ENCODE measurements at regions not wholly inside any gene's neighbourhood (a gene's known extent, or its start where the extent isn't known, plus 50 kb on each side); places are given as distances from the start of the nearest gene placed in this dataset.

DNA sequence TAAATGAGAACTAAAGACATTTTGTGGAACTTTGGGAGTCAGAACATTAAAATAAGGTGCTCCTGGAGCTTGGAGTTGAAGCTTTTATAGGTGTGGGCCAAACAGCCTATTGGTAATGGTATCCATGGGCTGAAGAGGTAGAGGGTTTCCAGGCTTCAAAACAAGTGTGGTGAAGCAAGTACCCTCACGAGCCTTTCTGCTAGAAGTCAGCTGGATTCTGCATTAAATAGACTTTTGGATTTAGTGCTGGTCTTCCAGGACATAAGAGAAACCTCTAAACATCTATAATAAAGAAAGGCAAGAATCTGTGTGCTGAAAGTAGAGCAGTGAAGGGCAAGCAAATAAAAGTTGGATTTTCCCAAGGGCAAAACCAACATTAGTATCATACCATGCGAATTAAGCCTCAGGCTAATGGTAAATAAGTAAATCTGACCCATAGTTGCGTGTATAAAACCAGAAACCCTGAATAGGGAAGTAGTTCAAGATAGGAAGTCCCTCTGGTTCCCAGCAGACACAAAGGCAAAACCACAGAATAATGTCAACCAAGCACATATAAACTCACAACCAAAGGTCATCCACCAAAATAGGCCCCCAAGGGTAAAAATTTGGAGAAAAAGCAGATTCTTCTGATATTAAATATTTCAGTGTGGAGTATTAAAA lies 306.3 kb downstream of the TLE4 start:
- DNase-seq (ENCODE audit: low read depth): no peak

DNA sequence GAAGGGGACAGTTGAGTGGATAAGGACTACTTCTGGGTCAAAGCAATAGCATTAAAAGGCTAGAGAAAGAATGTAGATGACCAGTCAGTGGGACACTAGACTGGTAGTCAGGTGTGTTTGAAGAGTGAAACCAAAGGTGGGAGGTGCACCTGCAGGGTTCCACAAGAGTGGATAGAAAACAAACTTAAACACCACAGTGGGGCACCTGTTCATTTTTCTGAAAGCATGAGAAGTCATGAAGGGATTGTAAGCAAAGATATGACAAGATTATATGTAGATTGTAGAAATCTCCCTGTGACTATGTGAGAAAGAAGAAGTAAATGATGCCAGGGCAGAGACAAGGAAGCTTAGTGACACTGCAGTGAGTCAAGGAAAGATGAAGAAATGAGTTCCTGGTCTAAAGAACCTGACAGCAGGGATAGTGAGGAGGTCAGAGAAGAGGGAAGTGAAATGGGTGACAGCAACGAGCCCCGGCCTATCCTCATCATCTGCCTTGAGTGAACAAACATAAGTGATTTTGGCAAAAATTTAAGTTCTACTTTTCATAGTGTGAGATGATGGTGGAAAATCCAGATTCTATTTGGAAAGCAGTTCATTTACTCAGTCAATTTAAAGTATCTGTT lies 296.9 kb downstream of the TLE4 start:
- no peak for DNase-seq (ENCODE audit: low read depth)

DNA sequence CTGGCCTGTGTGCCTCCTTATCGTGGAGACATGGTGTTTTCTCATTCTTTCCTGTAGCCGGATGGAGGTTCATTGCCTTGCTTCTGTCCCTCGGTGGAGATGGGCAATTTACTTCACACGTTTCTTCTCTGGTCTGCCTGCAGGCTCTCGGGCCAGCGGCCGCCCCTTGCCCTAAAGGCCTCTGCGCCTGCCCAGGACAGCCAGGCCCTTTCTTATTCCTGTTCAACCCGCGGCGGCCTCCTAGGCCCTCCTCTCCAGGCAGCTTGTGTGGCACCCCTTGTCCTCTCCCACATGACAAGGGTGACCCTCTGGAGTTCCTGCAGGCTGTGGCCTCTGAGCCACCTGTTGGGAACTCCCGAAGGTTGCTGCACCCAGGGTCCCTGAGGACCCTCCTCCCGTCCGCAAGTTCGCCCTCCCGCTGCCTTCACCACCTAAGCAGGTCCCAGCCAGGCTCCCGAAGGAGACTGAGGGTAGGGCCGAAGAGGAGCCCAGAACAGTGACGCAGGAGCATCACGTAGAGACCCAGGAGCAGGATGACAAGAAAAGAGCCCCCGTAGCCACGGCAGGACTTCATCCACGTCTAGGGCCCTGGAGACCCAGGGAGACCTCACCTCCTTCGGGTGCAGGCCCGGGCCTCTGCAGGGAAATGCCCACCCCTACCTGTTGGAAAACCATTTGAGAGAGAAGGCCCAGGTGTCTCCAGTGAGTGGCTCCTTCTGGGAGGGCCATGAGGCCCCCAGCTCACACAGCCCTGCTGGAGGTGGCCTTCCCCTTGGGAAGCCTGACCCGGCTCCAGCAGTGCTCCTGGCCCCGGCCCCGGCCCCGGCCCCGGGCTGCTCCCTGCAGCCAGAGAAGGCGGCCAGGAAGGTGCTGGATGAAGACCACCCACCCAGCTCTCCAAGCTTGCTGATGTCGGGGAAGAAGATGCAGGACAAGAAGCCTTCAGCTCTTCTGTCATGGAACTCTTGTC lies 291.4 kb downstream of the TLE4 start:
- DNase-seq (ENCODE audit: low read depth): no peak

DNA sequence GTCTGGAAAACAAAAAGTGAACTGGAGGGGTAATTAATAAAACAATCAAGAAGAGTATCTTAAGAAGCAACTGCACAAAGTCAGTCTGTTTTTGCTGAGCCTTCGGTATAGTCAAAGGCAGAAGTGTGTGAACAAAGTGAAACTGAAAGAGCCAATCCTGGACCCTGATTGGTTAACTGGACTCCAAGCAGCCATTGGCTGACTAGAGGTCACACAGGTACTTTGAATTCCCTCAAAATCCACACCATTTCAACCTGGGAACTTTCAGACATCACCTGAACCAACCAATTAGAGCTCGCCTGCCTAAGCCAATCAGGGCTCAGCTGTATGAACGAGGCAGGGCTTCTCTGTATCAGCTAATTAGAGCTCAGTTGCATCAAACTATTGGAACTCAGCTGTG lies 286.7 kb downstream of the TLE4 start:
- no peak for DNase-seq (ENCODE audit: low read depth)

DNA sequence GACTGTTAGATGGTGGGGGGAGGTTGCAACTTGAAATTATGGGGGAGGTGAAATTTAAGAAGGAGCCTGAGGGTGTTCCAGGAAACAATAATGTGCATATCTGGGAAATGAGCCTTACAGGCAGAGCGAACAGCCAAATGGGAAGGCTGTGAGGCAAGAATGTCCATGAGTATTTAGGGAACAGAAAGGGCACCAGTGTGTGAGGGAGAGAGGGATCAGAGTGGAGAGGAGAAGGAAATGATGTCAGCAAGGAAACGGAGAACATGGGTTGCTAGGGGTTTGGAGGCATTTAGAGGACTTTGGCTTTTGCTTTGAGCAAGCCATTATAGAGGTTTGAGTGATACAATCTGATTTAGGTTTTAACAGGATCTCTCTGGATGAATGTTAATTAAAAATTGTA lies 285.4 kb downstream of the TLE4 start:
- DNase-seq (ENCODE audit: low read depth): no peak

DNA sequence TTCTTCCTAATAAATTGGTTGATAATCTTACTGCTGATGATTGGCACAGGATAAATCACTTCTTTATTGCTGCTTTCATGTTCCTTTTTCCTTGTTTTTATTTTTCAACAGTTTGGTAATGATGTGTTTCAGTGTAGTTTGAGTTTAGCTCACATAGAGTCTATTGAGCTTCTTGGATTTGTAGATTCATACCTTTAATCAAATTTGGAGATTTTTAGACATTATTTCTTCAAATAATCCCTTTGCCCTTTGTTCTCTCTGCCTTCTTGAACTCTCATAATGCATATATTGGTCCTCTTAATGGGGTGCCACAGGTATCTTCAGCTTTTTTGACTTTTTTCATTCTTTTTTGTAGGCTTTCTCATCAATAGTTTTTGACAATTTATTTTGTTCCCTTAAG lies 275.3 kb downstream of the TLE4 start:
- DNase-seq (ENCODE audit: low read depth): no peak

DNA sequence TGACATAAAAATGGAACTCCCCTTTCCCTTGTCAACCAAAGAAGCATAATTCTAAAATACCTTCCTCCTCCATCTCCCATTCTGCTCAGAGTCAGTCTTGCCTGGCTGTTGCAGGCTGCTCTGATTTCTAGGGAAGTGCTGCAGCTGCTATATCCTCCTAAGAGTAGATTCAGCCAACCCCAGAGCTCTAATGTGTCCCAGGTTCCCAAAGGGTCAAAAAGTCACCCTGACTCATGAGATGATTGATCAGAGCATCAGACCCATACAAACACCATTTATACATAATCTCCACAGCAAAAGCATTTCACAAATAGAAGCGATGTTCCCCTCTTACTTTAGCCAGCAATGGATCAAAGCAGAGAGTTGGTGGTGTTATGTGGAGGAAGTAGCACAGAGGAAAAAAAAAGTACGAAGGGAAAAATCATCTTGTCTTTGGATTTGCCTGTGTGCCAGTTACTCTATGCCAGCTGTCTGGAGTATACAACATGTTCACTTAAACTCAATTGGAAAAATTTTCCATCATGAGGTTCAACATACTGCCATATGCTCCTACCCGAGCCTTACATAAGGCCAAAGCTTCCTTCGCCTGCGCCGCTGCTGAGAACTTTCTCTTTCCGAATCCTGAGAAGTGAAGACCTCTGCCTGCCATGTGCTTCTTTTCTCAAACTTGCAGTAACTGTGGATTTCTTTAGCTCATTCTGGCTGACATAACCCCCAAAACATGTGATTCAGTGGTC lies 258.0 kb downstream of the TLE4 start:
- DNase-seq (ENCODE audit: low read depth): no peak

DNA sequence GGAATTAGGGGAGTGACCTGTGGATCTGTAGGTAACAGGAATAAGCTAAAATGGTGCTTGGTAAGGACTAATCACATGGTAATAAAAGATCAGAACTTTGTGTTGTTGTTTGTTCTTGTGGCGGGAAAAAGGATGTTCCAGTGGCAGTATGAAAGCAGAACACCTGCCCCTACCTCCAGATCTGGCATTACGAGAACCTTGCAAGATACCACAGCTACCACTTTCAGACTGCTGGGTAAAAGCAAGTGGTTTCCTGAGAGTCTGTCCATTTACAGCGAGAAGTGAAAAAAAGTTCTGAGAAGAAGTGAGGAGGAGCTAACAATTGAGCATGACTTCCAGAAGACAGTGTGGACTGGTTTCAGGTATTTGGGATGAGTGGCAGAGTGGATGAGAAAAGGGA lies 252.5 kb downstream of the TLE4 start:
- no peak for DNase-seq (ENCODE audit: low read depth)

DNA sequence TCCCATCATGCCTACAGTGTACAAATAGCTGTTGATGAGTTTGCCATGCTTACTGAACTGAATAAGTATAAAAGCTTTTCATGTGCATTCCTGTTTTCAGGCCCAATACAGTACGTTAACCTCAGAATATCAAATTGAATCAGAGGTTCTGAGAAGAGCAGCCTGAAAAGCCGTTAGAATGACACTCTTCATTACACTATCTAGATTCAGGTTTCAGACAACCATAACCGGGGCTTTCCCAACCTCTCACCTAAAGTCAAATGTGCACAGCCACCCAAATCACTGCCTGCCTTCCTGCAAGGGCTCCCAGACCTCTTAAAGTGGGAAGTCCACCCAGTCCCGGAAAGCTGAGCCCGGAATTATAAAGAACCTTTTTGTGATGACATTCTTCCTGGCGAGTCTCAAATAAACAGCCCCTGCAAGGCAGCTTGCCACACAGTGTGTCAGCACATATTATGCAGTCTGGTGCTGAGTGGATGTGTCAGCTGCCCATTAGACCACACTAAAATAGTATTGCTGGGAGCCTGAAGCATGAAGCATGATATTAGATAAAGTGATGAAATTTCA lies 245.8 kb downstream of the TLE4 start:
- no peak for DNase-seq (ENCODE audit: low read depth)

DNA sequence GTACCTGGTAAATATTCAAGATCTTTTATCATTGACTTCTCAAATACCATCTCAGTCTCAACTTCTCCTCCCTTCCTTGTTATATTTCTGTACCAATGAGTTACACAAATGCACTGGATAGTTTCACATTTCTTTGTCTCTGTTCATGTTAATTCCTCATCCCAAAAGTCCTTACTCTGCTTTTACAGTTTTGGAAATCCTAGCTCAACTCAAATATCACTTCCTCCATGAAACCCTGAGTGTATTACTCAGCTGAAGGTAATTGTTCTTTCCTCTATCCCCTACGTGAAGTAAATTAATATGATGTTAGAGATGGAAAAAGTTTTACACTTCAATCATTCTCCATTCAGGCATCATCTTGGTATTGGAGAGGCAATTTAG lies 241.5 kb downstream of the TLE4 start:
- DNase-seq (ENCODE audit: low read depth): no peak

DNA sequence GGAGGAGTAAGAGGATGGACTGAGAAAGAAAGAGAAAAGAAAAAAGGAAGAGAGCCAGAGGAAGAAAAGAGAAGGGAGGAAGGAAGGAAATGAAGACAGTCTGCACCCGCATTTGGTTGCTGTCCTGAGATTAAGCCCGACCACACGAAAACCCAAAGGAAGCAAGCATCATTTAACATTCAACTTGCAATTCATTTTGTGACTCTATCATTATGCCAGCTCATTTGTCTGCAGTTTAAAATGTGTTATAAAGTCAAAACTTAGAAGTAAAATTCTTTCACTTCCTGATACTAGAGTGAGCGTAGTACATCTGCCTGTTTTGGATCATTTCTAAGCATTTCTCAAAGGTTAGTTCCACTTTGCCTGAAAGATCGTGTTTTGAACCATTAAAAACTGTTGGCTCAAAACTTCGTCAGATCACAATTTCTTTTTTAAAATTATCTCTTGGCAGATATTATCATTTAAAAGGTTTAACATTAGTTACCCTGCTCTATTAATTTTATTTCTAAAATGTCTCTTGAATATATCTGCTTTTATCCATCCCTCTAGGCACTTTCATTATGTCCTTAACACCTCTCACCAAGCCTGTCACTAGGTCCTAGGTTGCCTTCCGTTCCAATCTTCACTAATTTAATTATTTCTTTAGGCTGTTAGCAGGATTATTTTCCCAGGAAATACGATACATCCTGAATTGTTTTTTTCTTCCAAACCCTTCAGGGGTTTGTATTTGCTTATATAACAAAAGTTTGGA lies 240.9 kb downstream of the TLE4 start:
- DNase-seq (ENCODE audit: low read depth): no peak

DNA sequence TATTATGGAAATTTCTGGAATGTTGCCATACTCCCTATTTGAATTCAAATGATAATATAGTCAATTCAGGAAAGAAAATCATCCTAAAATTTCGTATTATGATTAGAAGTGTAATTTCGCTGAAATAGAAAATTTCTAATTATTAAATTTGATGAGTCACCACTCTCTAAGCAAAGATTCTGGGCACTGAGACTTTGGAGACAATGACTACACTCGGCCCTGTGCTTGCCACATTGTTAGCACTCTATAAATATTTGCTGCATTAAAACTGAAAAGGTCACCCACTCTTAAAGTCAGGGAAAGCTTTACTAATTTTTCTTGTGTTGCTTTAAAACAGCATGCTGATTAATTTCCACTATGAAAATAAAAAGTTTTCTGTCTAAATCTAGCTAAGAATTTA lies 240.3 kb downstream of the TLE4 start:
- DNase-seq (ENCODE audit: low read depth): no peak

DNA sequence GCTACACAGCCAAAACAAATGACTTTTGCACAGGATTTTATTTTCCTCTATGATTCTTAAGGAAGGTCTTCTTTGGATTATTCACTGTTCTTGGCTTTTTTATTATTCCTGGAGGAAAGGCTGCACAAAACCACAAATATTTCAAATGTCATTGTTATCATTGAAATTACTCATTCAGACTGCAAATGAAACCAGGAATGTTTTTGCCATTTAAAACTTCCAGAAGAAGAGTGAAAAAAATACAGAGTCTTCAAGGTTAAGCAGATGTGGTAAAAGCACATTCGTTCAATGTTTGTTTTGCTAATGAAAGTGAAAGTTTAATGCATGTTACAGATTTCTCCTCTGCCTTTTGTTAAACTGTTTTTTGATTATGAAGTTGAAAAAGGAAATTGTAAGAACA lies 238.2 kb downstream of the TLE4 start:
- DNase-seq (ENCODE audit: low read depth): no peak

DNA sequence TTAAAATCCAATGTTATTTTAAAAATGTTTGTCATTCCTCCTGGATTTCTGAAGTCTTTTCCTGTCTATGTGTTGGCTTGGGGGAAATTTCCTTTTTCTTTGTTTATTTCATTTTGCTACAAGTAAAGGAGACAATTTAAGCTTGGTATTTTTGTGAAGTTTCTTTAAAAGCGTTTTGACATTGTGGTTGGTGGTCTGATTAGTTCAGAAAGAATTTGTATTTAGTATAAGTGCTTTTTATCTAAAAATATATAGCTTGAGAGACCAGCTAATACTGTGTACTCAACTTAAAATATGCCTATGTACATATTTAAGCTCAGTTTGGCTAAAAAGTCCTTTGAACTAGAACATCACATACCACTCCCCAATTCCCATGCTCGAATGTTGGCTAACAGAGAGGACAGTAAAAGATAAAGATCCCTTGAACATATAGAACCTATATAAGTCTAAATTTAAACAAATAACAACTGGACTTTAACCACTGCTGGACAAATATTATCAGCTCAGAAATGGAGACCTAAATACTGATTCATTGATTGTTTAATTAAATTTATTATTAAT lies 237.6 kb downstream of the TLE4 start:
- DNase-seq (ENCODE audit: low read depth): no peak

DNA sequence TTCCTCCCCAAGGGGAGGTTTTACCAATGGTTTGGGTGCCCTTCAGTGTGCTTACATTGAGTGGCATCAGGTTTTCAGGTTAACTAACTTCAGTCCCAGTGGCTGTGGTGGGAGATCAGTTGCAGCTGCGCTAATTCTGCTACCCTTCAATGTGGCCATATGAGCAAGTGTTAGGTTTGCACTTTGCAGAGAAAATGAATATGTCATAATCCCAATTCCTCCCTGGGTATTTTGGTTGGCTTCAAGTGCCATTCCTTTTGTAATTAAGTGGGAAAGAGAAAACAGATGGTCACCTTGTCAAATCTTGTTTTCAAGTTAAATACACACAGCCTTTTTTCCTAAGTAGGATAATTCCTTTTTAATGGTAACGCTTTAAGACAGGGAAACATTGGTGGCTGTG lies 236.2 kb downstream of the TLE4 start:
- no peak for DNase-seq (ENCODE audit: low read depth)

DNA sequence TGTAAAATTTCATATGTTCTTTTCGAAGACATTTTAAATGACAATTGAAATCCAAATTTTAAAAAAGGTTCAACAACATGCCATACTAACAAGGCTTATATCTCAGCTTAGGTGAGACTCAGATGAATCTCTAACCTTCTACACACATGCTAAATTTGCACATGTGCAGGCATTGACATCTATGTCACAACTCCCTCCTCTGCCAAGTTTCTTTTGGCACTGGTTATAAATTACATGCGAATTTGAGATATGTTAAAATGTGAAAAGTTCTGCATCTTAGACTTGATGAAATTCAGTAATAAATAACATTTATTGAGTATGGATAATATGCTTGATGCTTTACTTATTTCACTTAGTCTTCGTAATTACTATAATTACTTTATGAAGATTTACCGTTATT lies 234.3 kb downstream of the TLE4 start:
- no peak for DNase-seq (ENCODE audit: low read depth)

DNA sequence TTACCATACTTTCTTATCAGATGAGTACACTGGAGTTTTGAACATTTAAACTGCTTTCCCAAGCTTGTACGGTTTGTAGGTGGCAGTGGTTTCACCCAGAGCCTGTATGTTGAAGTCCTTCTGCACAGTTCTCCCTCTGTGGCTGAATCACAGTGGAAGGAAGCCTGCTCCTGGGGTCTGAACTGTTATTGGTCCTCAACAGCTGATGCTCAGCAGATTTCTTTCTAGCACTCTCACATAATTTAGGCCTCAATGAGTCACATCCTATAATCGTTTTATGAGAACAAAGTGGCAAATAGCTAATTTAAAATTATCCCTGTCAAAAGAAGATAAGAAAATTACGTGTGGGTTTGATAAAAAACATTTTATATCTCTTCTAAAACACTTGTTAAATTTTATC lies 229.7 kb downstream of the TLE4 start:
- no peak for DNase-seq (ENCODE audit: low read depth)

DNA sequence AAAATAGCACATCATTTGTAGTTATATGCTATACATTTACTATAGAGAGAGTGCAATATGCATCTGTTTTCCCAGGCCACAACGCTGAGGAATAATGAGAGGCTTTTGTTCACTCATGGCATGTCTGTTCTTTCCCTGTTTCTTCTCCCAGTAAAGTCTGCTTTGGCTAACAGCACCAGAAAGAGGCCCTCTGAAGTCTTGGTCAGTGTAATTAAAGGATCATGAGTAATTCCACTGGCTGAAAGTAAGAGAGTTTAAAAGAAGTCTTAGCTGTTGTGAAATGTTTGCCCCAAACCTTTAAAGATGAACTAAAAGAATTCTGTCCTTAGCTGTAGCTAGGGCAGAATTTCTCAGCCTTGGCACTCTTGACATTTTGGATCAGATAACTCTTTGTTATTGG lies 228.8 kb downstream of the TLE4 start:
- DNase-seq (ENCODE audit: low read depth): no peak

DNA sequence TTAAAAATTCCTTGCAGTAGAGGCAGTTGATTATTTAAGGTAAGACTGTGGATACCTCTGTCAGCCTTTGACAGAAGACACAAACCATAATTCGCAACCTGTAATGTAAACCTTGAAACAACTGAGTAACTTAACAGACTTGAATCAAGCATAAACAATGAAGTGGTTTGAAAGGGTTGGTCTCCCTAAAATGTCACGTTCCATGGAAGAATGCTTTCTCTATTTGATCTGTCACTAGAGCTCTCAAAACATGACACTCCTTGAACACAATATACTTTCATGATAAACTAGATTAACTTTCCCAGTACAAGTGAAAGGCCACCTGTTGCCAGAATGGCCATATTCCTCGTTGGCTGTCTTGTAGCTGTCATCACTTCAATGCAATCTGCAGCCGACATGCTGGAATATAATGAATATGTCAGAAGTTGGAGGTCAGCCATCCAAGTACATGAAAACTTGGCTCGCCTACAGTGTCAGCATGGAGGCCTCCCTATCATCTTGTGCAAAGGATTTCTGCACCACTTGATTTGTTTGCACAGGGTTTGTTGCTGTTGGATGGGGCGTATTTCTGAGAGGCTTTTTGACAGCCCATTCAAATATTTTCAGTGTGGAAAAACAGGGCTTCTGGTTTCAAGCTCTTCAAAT lies 228.0 kb downstream of the TLE4 start:
- DNase-seq (ENCODE audit: low read depth): no peak

DNA sequence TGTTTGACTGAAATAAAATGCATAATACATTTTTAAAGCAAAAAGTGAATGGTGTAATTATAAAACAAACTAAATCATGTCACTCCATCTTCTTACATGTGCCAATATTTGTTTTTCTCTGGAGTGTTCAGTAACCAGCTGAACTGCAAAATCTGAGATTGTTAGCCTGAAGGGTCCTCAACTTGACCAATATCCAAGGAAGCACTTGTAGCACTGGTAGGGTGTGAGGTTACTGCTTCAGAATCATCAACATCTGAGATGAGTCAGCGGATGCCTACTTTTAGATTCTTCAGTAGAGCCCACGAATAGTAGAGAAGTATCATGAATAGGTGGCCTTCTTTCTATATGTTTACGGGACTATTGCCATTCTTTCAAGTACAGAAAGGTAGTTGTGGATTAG lies 226.7 kb downstream of the TLE4 start:
- no peak for DNase-seq (ENCODE audit: low read depth)

DNA sequence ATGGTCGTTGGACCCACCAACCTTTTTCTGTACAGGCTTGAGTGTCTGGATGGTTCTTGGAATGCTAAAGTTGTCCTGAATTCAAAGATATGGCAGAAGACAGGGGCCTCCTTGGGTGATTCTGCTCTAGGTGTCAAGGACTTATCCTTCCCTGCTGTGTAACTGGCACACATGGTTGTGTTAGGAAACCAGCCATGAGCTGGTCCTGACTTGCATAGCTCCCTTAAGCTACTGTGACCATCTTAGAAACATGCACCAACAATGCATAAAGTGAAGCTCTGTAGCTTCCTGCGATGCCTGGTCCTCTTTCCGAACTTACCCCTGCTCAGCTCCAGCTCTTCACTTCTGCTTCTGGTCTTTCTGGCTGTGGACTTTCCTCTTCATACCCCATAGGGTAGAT lies 224.6 kb downstream of the TLE4 start:
- no peak for DNase-seq (ENCODE audit: low read depth)
